HepG2 (cell line): ENCODE measurements at regions not wholly inside any gene's neighbourhood (a gene's known extent, or its start where the extent isn't known, plus 50 kb on each side); places are given as distances from the start of the nearest gene placed in this dataset.

Experiments
- HBP1 ChIP-seq: IDR thresholded peaks from 2 replicates; pipeline ENCODE4 v1.6.1; 2016; ENCODE audit warnings: low read depth, control low read depth
- MAZ ChIP-seq, 2 experiments: sonication (generic) in 1 of 2; formaldehyde crosslinking in 1 of 2; IDR thresholded peaks; 2 replicates each; pipeline versions ENCODE4 v1.5.0 to v1.6.1; 2012 to 2020; ENCODE audit warnings: low read depth in 2 of 2, mild to moderate bottlenecking in 2 of 2, borderline replicate concordance in 1 of 2, improper control_type of control experiment in 1 of 2, low read length in 1 of 2, missing genetic modification reagents in 1 of 2, moderate library complexity in 1 of 2
- NFE2L1 ChIP-seq: sonication (generic); formaldehyde crosslinking; IDR thresholded peaks from 2 replicates; pipeline ENCODE4 v1.4.0; 2020; ENCODE audit warnings: missing genetic modification reagents, mild to moderate bottlenecking, borderline replicate concordance
- TAF1 ChIP-seq: sonication (generic); formaldehyde crosslinking; IDR thresholded peaks from 2 replicates; pipeline ENCODE4 v1.4.0; 2020; ENCODE audit warnings: missing genetic modification reagents
- ZNF660 ChIP-seq: sonication (generic); formaldehyde crosslinking; IDR thresholded peaks from 2 replicates; pipeline ENCODE4 v1.5.1; 2020; ENCODE audit warnings: mild to moderate bottlenecking, low read depth, missing genetic modification reagents, borderline replicate concordance
- ZNF781 ChIP-seq: sonication (generic); formaldehyde crosslinking; IDR thresholded peaks from 2 replicates; pipeline ENCODE4 v1.5.1; 2020; ENCODE audit warnings: borderline replicate concordance, mild to moderate bottlenecking, missing genetic modification reagents; ENCODE audit errors: not compliant biosample characterization

- TF ChIP-seq NFE2L1 (CRISPR knock-in tag) = no peak
- TF ChIP-seq MAZ (IDR thresholded peaks at IDR 0.05; ENCODE audit: borderline replicate concordance, low read depth, low read length) = no peak
- TF ChIP-seq MAZ (CRISPR knock-in tag; IDR thresholded peaks at IDR 0.05; ENCODE audit: low read depth) = no peak
- no peak for TF ChIP-seq TAF1 (CRISPR knock-in tag)
- no peak for TF ChIP-seq ZNF781 (CRISPR knock-in tag)
- TF ChIP-seq HBP1 = no peak
- no peak for TF ChIP-seq ZNF660
Observed at GRCh38 chr1:213337025-213337678, 286.1 kb downstream of the RPS6KC1 start.
